ENCODE measurements at regions not wholly inside any gene's neighbourhood (a gene's known extent, or its start where the extent isn't known, plus 50 kb on each side); places are given as distances from the start of the nearest gene placed in this dataset.

- in situ Hi-C loops (cut with HindIII; ENCODE audit: low pct_ligation_motif_present, low sequenced_read_pairs) = loop anchor here (25.0 kb wide), 1 partner anchor 633 kb away; no protein-coding TSS in a partner anchor
- Histone ChIP-seq H3K27ac (no peak overlapping the region), H3K4me3 (ENCODE audit: low read depth, low read length) (no peak overlapping the region), H3K36me3 (replicated peaks) (no peaks in the 10 kb centered on the region), H3K27me3 (replicated peaks) (no peaks in the 10 kb centered on the region)
- DNase-seq = no peak
- TF ChIP-seq CTCF (IDR thresholded peaks at IDR 0.05; ENCODE audit: low read depth, low read length, missing control alignments) = no peak
Measured at GRCh38 chr10:44320756-44321155, 64.1 kb downstream of the CXCL12 start.

- Histone ChIP-seq H3K27me3 (replicated peaks) (no peaks in the 10 kb centered on the region), H3K4me3 (ENCODE audit: low read depth, low read length) (no peak overlapping the region), H3K27ac (no peak overlapping the region), H3K36me3 (replicated peaks) (no peaks in the 10 kb centered on the region)
- in situ Hi-C loops (cut with HindIII; ENCODE audit: low pct_ligation_motif_present, low sequenced_read_pairs) = loop anchor here (25.0 kb wide), 1 partner anchor 631 kb away; no protein-coding TSS in a partner anchor
- no peak for DNase-seq
- TF ChIP-seq CTCF (IDR thresholded peaks at IDR 0.05; ENCODE audit: low read depth, low read length, missing control alignments) = no peak
Measured at GRCh38 chr10:44317856-44318255, 67.0 kb downstream of the CXCL12 start.

DNA sequence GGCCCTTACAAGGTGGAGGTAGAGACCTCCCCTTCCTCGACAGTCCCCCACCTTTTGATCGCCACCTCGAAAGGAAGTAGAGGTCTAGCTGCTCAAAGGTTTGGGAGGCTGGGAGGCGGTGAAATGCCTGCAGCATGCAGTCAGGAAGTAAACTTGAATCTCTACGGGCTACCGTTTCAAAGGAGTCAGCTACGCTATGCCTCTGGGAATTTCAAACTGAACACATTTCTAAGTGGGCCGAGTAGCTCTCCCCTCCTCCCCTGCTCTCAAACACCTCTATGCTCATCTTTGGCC lies 68.0 kb downstream of the CXCL12 start:
- in situ Hi-C loops (cut with HindIII; ENCODE audit: low pct_ligation_motif_present, low sequenced_read_pairs) = loop anchor here (25.0 kb wide), 1 partner anchor 630 kb away; no protein-coding TSS in a partner anchor
- no peak for TF ChIP-seq CTCF (IDR thresholded peaks at IDR 0.05; ENCODE audit: low read depth, low read length, missing control alignments)
- Histone ChIP-seq H3K27me3 (replicated peaks) (no peaks in the 10 kb centered on the region), H3K27ac (no peak overlapping the region), H3K36me3 (replicated peaks) (no peaks in the 10 kb centered on the region), H3K4me3 (ENCODE audit: low read depth, low read length) (no peak overlapping the region)
- no peak for DNase-seq

- no peak overlapping the region for H3K4me3 ChIP-seq (ENCODE audit: low read depth, low read length)
- no peaks in the 10 kb centered on the region for H3K36me3 ChIP-seq (replicated peaks)
- no peak overlapping the region for H3K27ac ChIP-seq
- in situ Hi-C loops (cut with HindIII; ENCODE audit: low pct_ligation_motif_present, low sequenced_read_pairs) = loop anchor here (25.0 kb wide), 1 partner anchor 629 kb away; no protein-coding TSS in a partner anchor
- DNase-seq = no peak
- no peaks in the 10 kb centered on the region for H3K27me3 ChIP-seq (replicated peaks)
- no peak for TF ChIP-seq CTCF (IDR thresholded peaks at IDR 0.05; ENCODE audit: low read depth, low read length, missing control alignments)
Measured at GRCh38 chr10:44316187-44316921, 68.5 kb downstream of the CXCL12 start.

GRCh38 chr10:44314802-44315460 lies 70.0 kb downstream of the CXCL12 start:
- H3K27me3 ChIP-seq (replicated peaks) = no peaks in the 10 kb centered on the region
- no peak overlapping the region for H3K4me3 ChIP-seq (ENCODE audit: low read depth, low read length)
- DNase-seq = no peak
- no peak overlapping the region for H3K27ac ChIP-seq
- in situ Hi-C loops (cut with HindIII; ENCODE audit: low pct_ligation_motif_present, low sequenced_read_pairs) = loop anchor here (25.0 kb wide), 1 partner anchor 628 kb away; no protein-coding TSS in a partner anchor
- TF ChIP-seq CTCF (IDR thresholded peaks at IDR 0.05; ENCODE audit: low read depth, low read length, missing control alignments) = no peak
- no peaks in the 10 kb centered on the region for H3K36me3 ChIP-seq (replicated peaks)

Data from brain microvascular endothelial cell (primary cell).